Psoas muscle (tissue), 7 donors: ENCODE measurements at regions not wholly inside any gene's neighbourhood (a gene's known extent, or its start where the extent isn't known, plus 50 kb on each side); places are given as distances from the start of the nearest gene placed in this dataset.

Source experiments
- ATAC-seq, 4 donors: fragments of 200-7000 bp; cut with Tn5 transposase; one replicate each; pipeline ENCODE4 v1.9.1; 2020; ENCODE audit warnings: moderate library complexity in 3 of 4, mild to moderate bottlenecking in 2 of 4
- DNase-seq, 2 donors: peaks; one replicate each; pipeline ENCODE4 v3.0.0-alpha.2; 2020
- H3K27ac ChIP-seq: fragments of 200-600 bp; one replicate; pipeline ENCODE4 v1.8.0; 2022
- H3K27me3 ChIP-seq, 3 donors: fragments of 200-600 bp in 1 of 3; one replicate each; pipeline versions ENCODE4 v1.6.1 to v1.8.0; 2013 to 2022; ENCODE audit warnings: low read length in 2 of 3, mild to moderate bottlenecking in 2 of 3, moderate library complexity in 1 of 3; ENCODE audit not compliant: insufficient read depth in 3 of 3
- H3K36me3 ChIP-seq, 2 donors: fragments of 200-600 bp in 1 of 2; one replicate each; pipeline versions ENCODE4 v1.6.1 to v1.8.0; 2013 to 2022; ENCODE audit warnings: low read depth in 1 of 2, mild to moderate bottlenecking in 1 of 2, moderate library complexity in 1 of 2; ENCODE audit not compliant: insufficient read depth in 1 of 2
- H3K4me1 ChIP-seq: fragments of 200-600 bp; one replicate; pipeline ENCODE4 v1.8.0; 2022
- H3K4me3 ChIP-seq: fragments of 200-600 bp; one replicate; pipeline ENCODE4 v1.8.0; 2022; ENCODE audit warnings: mild to moderate bottlenecking
- H3K9me3 ChIP-seq: fragments of 200-600 bp; one replicate; pipeline ENCODE4 v1.8.0; 2022
- WGBS, 3 donors: extraction: QIAGEN DNeasy Blood & Tissue Kit; methylation state at CpG; one replicate each; pipeline versions ENCODE4 v1.1.6 to v1.1.7; 2013; 5-methylcytosine and 5-hydroxymethylcytosine counted together
- intact Hi-C, 2 donors: fragments of 100-400 bp; cut with DNase I; formaldehyde crosslinking; loops; one replicate each; pipeline versions ENCODE4 v1.11.0 to v1.14.2; 2022
- TF ChIP-seq, protein P1 (sequence below): fragments of 200-600 bp; IDR thresholded peaks from one replicate; pipeline ENCODE4 v1.8.0; 2022; ENCODE audit warnings: antibody characterized with exemption
- donor health status: healthy with polysubstance abuse.
- donor health status: DM: no; HTN: no; CAD: no; lungs with moderate emphysema.
- donor health status: Bipolar disorder and iron deficiency.
- donor health status: healthy.
- donor health status: DM: yes; HTN: yes; CAD: no.
- donor health status: DM: no; HTN: no; CAD: no.
- donor health status: DM: yes; HTN: yes; CAD: no.

DNA sequence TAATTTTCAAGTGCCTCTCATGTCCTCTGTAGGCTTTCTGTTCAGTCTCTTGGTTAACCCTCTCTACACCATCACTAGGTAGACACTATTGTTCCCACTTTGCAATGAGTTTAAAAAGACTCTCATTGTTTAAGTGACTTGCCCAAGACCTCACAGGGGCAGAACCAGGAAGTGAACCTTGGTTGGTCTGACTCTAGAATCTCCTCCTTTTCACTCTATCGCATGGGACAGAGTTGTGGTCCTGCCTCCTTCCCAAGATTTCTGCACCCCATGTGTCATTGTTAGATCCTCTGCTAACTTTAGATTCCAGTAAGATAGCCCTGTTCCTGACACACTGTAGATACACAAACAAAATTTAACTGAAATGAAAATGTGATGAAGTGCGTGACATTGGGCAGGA, 481.7 kb upstream of the USP24 start:
- TF ChIP-seq, protein P1, sequence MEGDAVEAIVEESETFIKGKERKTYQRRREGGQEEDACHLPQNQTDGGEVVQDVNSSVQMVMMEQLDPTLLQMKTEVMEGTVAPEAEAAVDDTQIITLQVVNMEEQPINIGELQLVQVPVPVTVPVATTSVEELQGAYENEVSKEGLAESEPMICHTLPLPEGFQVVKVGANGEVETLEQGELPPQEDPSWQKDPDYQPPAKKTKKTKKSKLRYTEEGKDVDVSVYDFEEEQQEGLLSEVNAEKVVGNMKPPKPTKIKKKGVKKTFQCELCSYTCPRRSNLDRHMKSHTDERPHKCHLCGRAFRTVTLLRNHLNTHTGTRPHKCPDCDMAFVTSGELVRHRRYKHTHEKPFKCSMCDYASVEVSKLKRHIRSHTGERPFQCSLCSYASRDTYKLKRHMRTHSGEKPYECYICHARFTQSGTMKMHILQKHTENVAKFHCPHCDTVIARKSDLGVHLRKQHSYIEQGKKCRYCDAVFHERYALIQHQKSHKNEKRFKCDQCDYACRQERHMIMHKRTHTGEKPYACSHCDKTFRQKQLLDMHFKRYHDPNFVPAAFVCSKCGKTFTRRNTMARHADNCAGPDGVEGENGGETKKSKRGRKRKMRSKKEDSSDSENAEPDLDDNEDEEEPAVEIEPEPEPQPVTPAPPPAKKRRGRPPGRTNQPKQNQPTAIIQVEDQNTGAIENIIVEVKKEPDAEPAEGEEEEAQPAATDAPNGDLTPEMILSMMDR = no peak
- WGBS, 3 donors = 75 to 94% (median 90%) methylated on average over 2 of the region's 2 CpGs
- H3K27ac ChIP-seq = peak overlapping the region; percentile 76
- no peak overlapping the region for H3K4me3 ChIP-seq
- no peaks in the 10 kb centered on the region for H3K36me3 ChIP-seq
- intact Hi-C loops = no loop called here
- H3K9me3 ChIP-seq = no peaks in the 10 kb centered on the region
- ATAC-seq (no peak), DNase-seq (no peak)
- no peaks in the 10 kb centered on the region for H3K27me3 ChIP-seq
- peaks cover 29% of the 10 kb centered on the region for H3K4me1 ChIP-seq

DNA sequence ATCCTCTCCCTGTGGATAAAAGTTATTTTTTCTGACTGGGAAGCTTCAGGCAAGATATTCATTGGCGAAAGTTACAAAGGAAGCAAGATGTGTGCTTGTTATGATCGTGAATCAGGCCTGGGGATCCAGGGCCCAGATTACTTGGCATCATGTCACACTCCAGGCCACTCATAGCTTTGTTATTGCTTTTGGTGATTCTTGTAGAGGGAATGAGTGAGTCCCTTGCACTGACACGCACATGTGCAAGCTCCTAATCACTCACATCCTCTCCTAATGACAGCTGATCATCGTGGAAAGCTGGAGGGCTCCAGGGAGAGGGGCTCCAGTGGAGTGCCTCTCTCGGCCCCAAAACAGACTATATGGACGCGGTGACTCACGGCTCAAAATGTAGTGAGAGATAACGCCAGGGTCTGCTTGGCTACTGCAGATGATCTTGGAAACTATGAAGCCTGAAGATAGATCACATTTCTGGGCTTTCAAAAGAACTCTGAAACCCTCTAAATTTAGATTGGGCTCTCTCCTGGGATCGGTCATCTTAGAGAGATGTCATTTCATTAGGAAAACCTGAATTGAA, 481.1 kb upstream of the USP24 start:
- Histone ChIP-seq H3K4me3 (no peak overlapping the region), H3K27ac (peak overlapping the region; percentile 76), H3K36me3 (no peaks in the 10 kb centered on the region), H3K27me3 (no peaks in the 10 kb centered on the region), H3K9me3 (no peaks in the 10 kb centered on the region), H3K4me1 (peaks cover 29% of the 10 kb centered on the region)
- TF ChIP-seq, protein P1 = no peak
- DNase-seq = peak; percentile 43 to 62
- intact Hi-C loops = no loop called here
- 21 to 44% (median 28%) methylated on average over 10 of the region's 10 CpGs for WGBS, 3 donors
- peak; percentile 75 to 80 (median 77) for ATAC-seq

DNA sequence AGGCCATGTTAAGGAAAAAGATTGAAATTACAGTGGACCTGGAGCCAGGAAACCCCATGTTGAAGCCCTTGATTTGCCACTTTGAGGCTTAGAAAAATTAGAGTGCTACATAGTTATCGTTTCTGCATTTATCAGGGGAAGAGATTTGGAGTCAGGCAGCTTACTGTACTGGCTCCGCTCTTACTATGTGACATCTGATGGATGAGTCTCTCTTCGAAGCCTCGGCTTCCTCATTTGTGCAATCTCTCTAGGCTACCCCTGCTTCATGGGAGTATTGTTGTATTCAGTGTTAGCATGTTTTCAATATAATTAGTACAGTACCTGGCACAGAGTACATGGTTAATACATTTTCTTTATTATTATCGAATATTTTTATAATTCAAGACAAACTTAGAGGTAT, 480.4 kb upstream of the USP24 start:
- TF ChIP-seq, protein P1 = no peak
- no peaks in the 10 kb centered on the region for H3K27me3 ChIP-seq
- ATAC-seq = no peak

DNA sequence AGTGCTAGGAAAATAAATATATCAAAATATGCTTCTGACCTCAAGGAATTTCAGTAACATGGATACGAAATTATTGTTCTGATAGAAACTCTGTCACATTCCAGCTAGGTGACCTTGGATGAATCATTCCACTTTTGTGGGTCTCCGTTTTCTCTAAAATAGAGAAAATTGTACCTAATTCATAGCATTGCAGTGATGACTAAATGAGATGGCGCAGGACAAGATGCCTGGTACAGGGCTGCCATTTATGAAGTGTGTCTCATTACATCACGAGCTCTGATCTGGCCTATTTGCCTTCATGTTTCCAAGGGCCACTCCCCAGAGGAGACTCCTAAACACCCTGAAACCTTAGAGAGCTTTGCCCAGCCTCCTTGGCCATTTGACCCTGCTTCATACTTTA, 480.0 kb upstream of the USP24 start:
- WGBS, 3 donors = 89 to 96% (median 90%) methylated on average over 4 of the region's 4 CpGs
- Histone ChIP-seq H3K9me3 (no peaks in the 10 kb centered on the region), H3K4me1 (peaks cover 29% of the 10 kb centered on the region), H3K27me3 (no peaks in the 10 kb centered on the region), H3K27ac (peak overlapping the region; percentile 76), H3K36me3 (no peaks in the 10 kb centered on the region), H3K4me3 (no peak overlapping the region)
- DNase-seq (no peak), ATAC-seq (no peak)
- intact Hi-C loops = no loop called here
- TF ChIP-seq, protein P1 = no peak

More for the DNA sequence above, 480.4 kb upstream of the USP24 start:
- no peaks in the 10 kb centered on the region for H3K36me3 ChIP-seq
- H3K4me1 ChIP-seq = peaks cover 29% of the 10 kb centered on the region
- intact Hi-C loops = no loop called here
- 82 to 83% (median 83%) methylated on average over 5 of the region's 5 CpGs for WGBS, 3 donors
- H3K4me3 ChIP-seq = no peak overlapping the region
- no peak for DNase-seq
- H3K9me3 ChIP-seq = no peaks in the 10 kb centered on the region
- peak overlapping the region; percentile 76 for H3K27ac ChIP-seq

DNA sequence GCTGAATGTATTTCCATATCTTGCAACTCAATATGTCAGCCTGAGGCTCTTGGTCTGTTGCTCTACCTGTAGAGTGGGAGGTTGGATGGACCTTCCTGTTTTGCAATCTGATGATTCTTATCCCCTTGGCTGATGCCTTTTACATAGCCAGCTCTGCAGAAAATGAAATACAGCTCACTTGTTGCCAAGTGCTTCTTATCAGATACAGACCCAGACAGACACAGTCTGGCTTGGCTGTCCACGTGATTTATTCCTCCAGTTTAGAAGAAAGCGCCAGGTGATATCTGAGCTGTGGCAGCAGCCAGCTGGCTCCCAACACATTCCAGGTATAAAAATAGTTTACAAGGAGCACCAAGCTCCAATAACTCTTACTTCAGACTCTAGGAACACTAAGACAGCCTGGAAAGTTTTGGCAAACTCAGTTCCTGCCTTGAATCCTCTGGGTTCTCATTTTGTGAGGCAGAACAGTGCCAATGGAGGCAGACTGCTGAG, 479.2 kb upstream of the USP24 start:
- Histone ChIP-seq H3K4me3 (no peak overlapping the region), H3K4me1 (peaks cover 29% of the 10 kb centered on the region), H3K9me3 (no peaks in the 10 kb centered on the region), H3K27ac (peak overlapping the region; percentile 32), H3K36me3 (no peaks in the 10 kb centered on the region), H3K27me3 (no peaks in the 10 kb centered on the region)
- ATAC-seq = peak; percentile 68 to 85 (median 82)
- peak in 1 of 2 donors; percentile 46 for DNase-seq
- TF ChIP-seq, protein P1 = no peak
- 23 to 40% (median 27%) methylated on average over 2 of the region's 2 CpGs for WGBS, 3 donors
- intact Hi-C loops = no loop called here
